H1 (cell line): ENCODE measurements at regions not wholly inside any gene's neighbourhood (a gene's known extent, or its start where the extent isn't known, plus 50 kb on each side); places are given as distances from the start of the nearest gene placed in this dataset.

Experiments used
- BCL11A ChIP-seq, 2 experiments: IDR thresholded peaks; one replicate each; pipeline ENCODE4 v1.6.1; 2011; ENCODE audit warnings: low read depth in 2 of 2, low read length in 2 of 2, mild to moderate bottlenecking in 2 of 2
- CBX8 ChIP-seq: fragments of 300-800, 300-1000 bp; sonication (generic); IDR thresholded peaks from 2 replicates; pipeline ENCODE4 v1.7.1; 2016; ENCODE audit warnings: low read depth, low read length, borderline replicate concordance
- CEBPB ChIP-seq: IDR thresholded peaks from 2 replicates; pipeline ENCODE4 v1.6.1; 2012; ENCODE audit warnings: low read depth, low read length
- CREB1 ChIP-seq: IDR thresholded peaks from 2 replicates; pipeline ENCODE4 v1.6.1; 2012; ENCODE audit warnings: inconsistent platforms
- EP300 ChIP-seq, 2 experiments: IDR thresholded peaks; 1 replicate in 1 of 2; 2 replicates in 1 of 2; pipeline ENCODE4 v1.6.1; 2011 to 2012; ENCODE audit warnings: low read depth in 2 of 2, low read length in 2 of 2, mild to moderate bottlenecking in 2 of 2, borderline replicate concordance in 1 of 2, inconsistent platforms in 1 of 2, moderate library complexity in 1 of 2
- EZH2 ChIP-seq: fragments of 200-600 bp; sonication (generic); IDR thresholded peaks from 2 replicates; pipeline ENCODE4 v1.7.1; 2012; ENCODE audit warnings: low read depth, mild to moderate bottlenecking, moderate library complexity, low read length, inconsistent platforms; ENCODE audit not compliant: severe bottlenecking
- FOSL1 ChIP-seq: IDR thresholded peaks from 2 replicates; pipeline ENCODE4 v1.6.1; 2011; ENCODE audit warnings: mild to moderate bottlenecking, low read depth, low read length, moderate library complexity; ENCODE audit not compliant: insufficient read depth
- HDAC6 ChIP-seq: IDR thresholded peaks from one replicate; pipeline ENCODE4 v1.7.1; 2012; ENCODE audit warnings: low read depth, mild to moderate bottlenecking, inconsistent platforms, low read length, moderate library complexity
- NRF1 ChIP-seq: IDR thresholded peaks from 2 replicates; pipeline ENCODE4 v1.6.1; 2011; ENCODE audit warnings: mild to moderate bottlenecking, low read depth, low read length, improper control_type of control experiment
- POU5F1 ChIP-seq: IDR thresholded peaks from 2 replicates; pipeline ENCODE4 v1.6.1; 2011; ENCODE audit warnings: low read depth, mild to moderate bottlenecking, low read length, moderate library complexity
- RBBP5 ChIP-seq: IDR thresholded peaks from 2 replicates; pipeline ENCODE4 v1.7.1; 2012; ENCODE audit warnings: low read depth, mild to moderate bottlenecking, inconsistent platforms, low read length, moderate library complexity, borderline replicate concordance
- RFX5 ChIP-seq: IDR thresholded peaks from 2 replicates; pipeline ENCODE4 v1.6.1; 2011; ENCODE audit warnings: low read depth, low read length, improper control_type of control experiment, borderline replicate concordance
- RXRA ChIP-seq: IDR thresholded peaks from 2 replicates; pipeline ENCODE4 v1.6.1; 2011; ENCODE audit warnings: low read depth, mild to moderate bottlenecking, low read length, moderate library complexity; ENCODE audit not compliant: insufficient read depth
- SIN3A ChIP-seq, 2 experiments: IDR thresholded peaks in 1 of 2; conservative IDR thresholded peaks in 1 of 2; 2 replicates each; pipeline ENCODE4 v1.6.1; 2011 to 2012; ENCODE audit warnings: low read length in 2 of 2, improper control_type of control experiment in 1 of 2, low read depth in 1 of 2, mild to moderate bottlenecking in 1 of 2
- SRF ChIP-seq: IDR thresholded peaks from 2 replicates; pipeline ENCODE4 v1.6.1; 2011; ENCODE audit warnings: mild to moderate bottlenecking, low read depth, low read length, moderate library complexity
- TBP ChIP-seq: IDR thresholded peaks from 2 replicates; pipeline ENCODE4 v1.6.1; 2011; ENCODE audit warnings: low read depth, low read length, improper control_type of control experiment
- TCF12 ChIP-seq: IDR thresholded peaks from 2 replicates; pipeline ENCODE4 v1.6.1; 2011; ENCODE audit warnings: low read depth, mild to moderate bottlenecking, low read length
- TEAD4 ChIP-seq: IDR thresholded peaks from 2 replicates; pipeline ENCODE4 v1.6.1; 2012; ENCODE audit warnings: low read depth, low read length, inconsistent platforms, mixed read lengths
- YY1 ChIP-seq: IDR thresholded peaks from 2 replicates; pipeline ENCODE4 v1.6.1; 2011; ENCODE audit warnings: low read depth, mild to moderate bottlenecking, low read length
- TF ChIP-seq, protein P1 (sequence below): IDR thresholded peaks from 2 replicates; pipeline ENCODE4 v1.6.1; 2011; ENCODE audit warnings: low read depth, mild to moderate bottlenecking, low read length; ENCODE audit not compliant: insufficient read depth
- TF ChIP-seq, protein P2 (sequence below), 3 experiments: IDR thresholded peaks; 1 replicate in 2 of 3; 2 replicates in 1 of 3; pipeline versions ENCODE4 v1.5.1 to v1.6.1; 2011; ENCODE audit warnings: low read length in 3 of 3, mild to moderate bottlenecking in 3 of 3, inconsistent platforms in 2 of 3, low read depth in 1 of 3, moderate library complexity in 1 of 3; ENCODE audit not compliant: insufficient read depth in 1 of 3; ENCODE audit errors: control extremely low read depth in 1 of 3

DNA sequence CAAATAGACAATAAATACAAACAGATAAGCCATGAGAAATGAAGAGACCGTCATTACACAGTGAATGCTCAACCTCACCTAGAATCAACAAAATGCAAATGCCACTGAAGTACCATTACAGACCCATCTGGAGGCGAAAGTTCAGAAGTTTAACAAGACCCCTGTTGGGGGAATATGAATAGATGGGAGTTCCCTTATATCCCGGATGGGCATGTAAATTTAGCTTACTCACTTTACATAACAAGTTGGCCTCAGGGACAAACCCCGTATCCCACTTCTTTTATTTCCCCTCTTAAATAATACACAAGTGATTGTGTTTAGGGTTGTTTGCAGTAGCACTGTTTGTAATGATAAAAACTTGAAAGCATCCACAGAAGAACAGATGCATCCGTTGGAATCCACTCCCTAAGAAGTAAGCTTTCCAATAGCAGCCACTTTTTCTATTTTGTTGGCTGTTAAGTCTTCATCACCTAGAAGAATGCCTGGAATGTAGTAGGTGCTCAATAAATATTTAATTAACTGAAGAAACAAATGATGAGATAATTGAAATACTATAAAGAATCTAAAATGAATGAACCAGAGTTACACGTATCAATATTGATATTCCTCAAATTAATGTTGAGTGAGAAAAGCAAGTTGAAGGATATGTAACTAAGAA, 1076.3 kb upstream of the TENM3 start (continued):
- TF ChIP-seq NRF1 (no peak), CEBPB (no peak), SIN3A (conservative IDR thresholded peaks at IDR 0.05 in 1 of 2, IDR thresholded peaks at IDR 0.05 in 1 of 2; ENCODE audit: low read depth in 1 of 2, low read length in 2 of 2) (no peak), TBP (no peak), RBBP5 (no peak), CBX8 (no peak), RXRA (peak; percentile 76; the same call in 1 of the 2 replicates), TEAD4 (peak; percentile 69), FOSL1 (no peak), EP300 (IDR thresholded peaks at IDR 0.05; ENCODE audit: borderline replicate concordance in 1 of 2, low read depth in 2 of 2, low read length in 2 of 2) (0 out of 3 replicates have a peak, but pooled peaks of 1 of the 2 experiments have one; percentile 75), CREB1 (no peak), BCL11A (IDR thresholded peaks at IDR 0.05; ENCODE audit: low read depth in 2 of 2, low read length in 2 of 2) (peak; percentile 11 to 17), HDAC6 (no peak), RFX5 (no peak), SRF (no peak), POU5F1 (peak; percentile 54; the same call in 1 of the 2 replicates), TCF12 (0 out of 2 replicates have a peak, but pooled peaks have one; percentile 74), YY1 (no peak), EZH2 (no peak)
- TF ChIP-seq, protein P1, sequence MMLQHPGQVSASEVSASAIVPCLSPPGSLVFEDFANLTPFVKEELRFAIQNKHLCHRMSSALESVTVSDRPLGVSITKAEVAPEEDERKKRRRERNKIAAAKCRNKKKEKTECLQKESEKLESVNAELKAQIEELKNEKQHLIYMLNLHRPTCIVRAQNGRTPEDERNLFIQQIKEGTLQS: no peak
- TF ChIP-seq, protein P2, sequence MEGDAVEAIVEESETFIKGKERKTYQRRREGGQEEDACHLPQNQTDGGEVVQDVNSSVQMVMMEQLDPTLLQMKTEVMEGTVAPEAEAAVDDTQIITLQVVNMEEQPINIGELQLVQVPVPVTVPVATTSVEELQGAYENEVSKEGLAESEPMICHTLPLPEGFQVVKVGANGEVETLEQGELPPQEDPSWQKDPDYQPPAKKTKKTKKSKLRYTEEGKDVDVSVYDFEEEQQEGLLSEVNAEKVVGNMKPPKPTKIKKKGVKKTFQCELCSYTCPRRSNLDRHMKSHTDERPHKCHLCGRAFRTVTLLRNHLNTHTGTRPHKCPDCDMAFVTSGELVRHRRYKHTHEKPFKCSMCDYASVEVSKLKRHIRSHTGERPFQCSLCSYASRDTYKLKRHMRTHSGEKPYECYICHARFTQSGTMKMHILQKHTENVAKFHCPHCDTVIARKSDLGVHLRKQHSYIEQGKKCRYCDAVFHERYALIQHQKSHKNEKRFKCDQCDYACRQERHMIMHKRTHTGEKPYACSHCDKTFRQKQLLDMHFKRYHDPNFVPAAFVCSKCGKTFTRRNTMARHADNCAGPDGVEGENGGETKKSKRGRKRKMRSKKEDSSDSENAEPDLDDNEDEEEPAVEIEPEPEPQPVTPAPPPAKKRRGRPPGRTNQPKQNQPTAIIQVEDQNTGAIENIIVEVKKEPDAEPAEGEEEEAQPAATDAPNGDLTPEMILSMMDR (IDR thresholded peaks at IDR 0.05; ENCODE audit: control extremely low read depth in 1 of 3, insufficient read depth in 1 of 3, low read depth in 1 of 3, low read length in 3 of 3): no peak
